ENCODE measurements at regions not wholly inside any gene's neighbourhood (a gene's known extent, or its start where the extent isn't known, plus 50 kb on each side); places are given as distances from the start of the nearest gene placed in this dataset.

DNA sequence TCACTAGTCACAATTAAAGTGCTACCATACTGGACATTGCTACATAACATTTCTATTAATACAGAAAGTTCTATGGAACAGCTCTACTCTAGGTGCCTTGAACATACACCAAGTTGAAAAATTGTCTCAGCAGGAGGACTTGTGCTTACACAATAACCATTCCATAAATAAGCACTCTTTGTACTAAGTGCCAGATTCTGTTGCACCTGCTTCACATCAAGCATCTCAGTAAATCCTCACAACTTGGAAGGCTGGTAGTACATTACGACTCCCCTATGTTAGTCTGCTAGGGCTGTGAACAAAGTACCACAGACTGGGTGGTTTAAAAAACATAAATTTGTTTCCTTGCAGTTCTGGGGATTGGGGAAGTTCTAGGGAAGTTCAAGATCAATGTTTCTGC is 296.9 kb upstream of the NCKAP5 start:
- TF ChIP-seq, protein P1, sequence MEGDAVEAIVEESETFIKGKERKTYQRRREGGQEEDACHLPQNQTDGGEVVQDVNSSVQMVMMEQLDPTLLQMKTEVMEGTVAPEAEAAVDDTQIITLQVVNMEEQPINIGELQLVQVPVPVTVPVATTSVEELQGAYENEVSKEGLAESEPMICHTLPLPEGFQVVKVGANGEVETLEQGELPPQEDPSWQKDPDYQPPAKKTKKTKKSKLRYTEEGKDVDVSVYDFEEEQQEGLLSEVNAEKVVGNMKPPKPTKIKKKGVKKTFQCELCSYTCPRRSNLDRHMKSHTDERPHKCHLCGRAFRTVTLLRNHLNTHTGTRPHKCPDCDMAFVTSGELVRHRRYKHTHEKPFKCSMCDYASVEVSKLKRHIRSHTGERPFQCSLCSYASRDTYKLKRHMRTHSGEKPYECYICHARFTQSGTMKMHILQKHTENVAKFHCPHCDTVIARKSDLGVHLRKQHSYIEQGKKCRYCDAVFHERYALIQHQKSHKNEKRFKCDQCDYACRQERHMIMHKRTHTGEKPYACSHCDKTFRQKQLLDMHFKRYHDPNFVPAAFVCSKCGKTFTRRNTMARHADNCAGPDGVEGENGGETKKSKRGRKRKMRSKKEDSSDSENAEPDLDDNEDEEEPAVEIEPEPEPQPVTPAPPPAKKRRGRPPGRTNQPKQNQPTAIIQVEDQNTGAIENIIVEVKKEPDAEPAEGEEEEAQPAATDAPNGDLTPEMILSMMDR (conservative IDR thresholded peaks at IDR 0.05 in 1 of 2, IDR thresholded peaks at IDR 0.05 in 1 of 2; ENCODE audit: extremely low read depth in 1 of 2, insufficient read depth in 1 of 2, low read depth in 1 of 2, low read length in 2 of 2) = no peak
- TF ChIP-seq EZH2 (IDR thresholded peaks at IDR 0.05; ENCODE audit: borderline replicate concordance, low read length) = no peak

All from mammary epithelial cell (primary cell).